H1 (cell line): ENCODE measurements at regions not wholly inside any gene's neighbourhood (a gene's known extent, or its start where the extent isn't known, plus 50 kb on each side); places are given as distances from the start of the nearest gene placed in this dataset.

ENCODE experiments used
- POU5F1 ChIP-seq: IDR thresholded peaks from 2 replicates; pipeline ENCODE4 v1.6.1; 2011; ENCODE audit warnings: low read depth, mild to moderate bottlenecking, low read length, moderate library complexity
- TF ChIP-seq, protein P1 (sequence below): IDR thresholded peaks from 2 replicates; pipeline ENCODE4 v1.6.1; 2011; ENCODE audit warnings: low read length, improper control_type of control experiment

DNA sequence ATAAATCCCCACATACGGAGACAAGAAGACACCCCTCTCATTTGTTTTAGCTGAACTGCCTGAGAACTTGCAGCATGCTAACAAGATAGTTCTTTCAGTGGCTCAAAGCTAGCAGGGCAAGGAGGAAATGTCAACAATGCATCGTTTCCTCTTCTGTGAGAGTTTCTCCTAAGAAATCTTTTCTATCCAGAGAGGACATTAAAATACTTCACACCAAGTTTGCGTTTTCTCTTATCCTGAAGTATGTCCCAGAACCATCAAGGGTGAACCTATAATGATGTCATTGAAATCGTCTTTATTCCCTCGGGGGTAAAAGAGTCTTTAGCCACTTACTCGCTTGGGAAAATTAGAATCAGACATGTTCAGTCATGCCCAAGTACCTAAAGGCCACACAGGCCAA is 541.7 kb upstream of the MDFIC2 start (continued):
- TF ChIP-seq, protein P1, sequence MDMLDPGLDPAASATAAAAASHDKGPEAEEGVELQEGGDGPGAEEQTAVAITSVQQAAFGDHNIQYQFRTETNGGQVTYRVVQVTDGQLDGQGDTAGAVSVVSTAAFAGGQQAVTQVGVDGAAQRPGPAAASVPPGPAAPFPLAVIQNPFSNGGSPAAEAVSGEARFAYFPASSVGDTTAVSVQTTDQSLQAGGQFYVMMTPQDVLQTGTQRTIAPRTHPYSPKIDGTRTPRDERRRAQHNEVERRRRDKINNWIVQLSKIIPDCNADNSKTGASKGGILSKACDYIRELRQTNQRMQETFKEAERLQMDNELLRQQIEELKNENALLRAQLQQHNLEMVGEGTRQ = no peak
- TF ChIP-seq POU5F1 = no peak
